Activated CD4-positive, alpha-beta T cell treated with anti-CD3 and anti-CD28 coated beads, Interleukin-2, amount 50 U/mL, for 4 hours (primary cell): ENCODE measurements at regions not wholly inside any gene's neighbourhood (a gene's known extent, or its start where the extent isn't known, plus 50 kb on each side); places are given as distances from the start of the nearest gene placed in this dataset.
"Not testable (repeated sequence)": the region's sequence is repeated elsewhere in the genome, so short reads cannot be mapped to it uniquely, and the experiment has no call there.

ENCODE experiments used
- DNase-seq, 2 experiments: peaks; one replicate each; pipeline ENCODE4 v3.0.0-alpha.2; 2020

DNA sequence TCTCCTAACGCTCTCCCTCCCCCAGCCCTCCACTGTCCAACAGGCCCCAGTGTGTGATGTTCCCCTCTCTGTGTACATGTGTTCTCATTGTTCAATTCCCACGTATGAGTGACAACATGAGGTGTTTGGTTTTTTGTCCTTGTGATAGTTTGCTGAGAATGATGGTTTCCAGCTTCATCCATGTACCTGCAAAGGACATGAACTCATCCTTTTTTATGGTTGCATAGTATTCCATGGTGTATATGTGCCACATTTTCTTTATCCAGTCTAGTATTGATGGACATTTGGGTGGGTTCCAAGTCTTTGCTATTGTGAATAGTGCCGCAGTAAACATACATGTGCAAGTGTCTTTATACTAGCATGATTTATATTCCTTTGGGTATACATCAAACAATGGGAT is 347.4 kb downstream of the MAGEE1 start:
- not testable (repeated sequence) for DNase-seq

DNA sequence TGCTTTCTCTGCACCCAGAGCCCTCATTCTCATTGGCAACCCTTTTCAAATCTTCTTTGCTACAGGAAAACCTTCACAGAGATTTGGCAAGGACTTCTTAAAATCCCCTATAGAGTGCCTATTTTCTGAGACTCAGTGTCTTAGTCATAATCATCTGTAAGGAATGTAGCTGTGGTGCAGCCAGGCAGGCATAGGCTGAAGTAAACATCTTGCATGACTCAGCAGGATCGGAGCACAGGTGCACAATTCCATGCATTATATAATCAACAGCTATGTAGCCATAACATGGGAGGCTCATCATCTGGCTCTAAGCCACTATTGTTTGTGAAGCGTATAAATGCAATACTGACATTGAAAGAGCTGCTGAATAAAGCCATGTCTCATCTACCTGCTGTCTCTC is 368.8 kb downstream of the MAGEE1 start:
- DNase-seq: no peak

DNA sequence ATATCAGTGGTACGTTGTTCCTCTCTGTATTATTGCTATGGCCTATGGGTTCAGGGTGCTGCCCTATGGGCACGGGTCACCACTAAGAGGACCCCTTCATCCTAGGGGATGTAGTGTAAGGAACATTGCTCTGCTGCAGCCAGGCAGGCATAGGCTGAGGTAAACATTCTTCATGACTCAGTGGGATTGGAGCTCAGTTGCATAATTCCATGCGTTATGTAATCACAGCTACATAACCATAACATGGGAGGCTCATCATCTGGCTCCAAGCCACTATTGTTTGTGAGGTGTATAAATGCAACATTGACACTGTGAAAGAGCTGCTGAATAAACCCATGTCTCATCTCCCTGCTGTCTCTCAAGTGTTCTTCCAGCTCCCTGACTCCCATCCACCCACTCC is 375.2 kb downstream of the MAGEE1 start:
- no peak for DNase-seq

- no peak for DNase-seq
Measured at GRCh38 chrX:76815754-76816153, 388.2 kb downstream of the MAGEE1 start.

DNA sequence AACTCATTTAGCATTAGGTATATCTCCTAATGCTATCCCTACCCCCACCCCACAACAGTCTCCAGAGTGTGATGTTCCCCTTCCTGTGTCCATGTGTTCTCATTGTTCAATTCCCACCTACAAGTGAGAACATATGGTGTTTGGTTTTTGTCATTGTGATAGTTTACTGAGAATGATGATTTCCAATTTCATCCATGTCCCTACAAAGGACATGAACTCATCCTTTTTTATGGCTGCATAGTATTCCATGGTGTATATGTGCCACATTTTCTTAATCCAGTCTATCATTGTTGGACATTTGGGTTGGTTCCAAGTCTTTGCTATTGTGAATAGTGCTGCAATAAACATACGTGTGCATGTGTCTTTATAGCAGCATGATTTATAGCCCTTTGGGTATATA is 389.8 kb downstream of the MAGEE1 start:
- DNase-seq: not testable (repeated sequence)

- DNase-seq: no peak
Measured at GRCh38 chrX:76821276-76821675, 393.8 kb downstream of the MAGEE1 start.

GRCh38 chrX:76827672-76828071 is 400.2 kb downstream of the MAGEE1 start:
- DNase-seq: no peak

DNA sequence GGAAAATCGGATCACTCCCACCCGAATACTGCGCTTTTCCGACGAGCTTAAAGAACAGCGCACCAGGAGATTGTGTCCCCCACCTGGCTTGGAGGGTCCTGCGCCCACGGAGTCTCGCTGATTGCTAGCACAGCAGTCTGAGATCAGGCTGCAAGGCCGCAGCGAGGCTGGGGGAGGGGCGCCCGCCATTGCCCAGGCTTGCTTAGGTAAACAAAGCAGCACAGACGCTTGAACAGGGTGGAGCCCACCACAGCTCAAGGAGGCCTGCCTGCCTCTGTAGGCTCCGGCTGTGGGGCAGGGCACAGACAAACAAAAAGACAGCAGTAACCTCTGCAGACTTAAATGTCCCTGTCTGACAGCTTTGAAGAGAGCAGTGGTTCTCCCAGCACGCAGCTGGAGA is 413.4 kb downstream of the MAGEE1 start:
- DNase-seq: not testable (repeated sequence)

- DNase-seq: no peak
Measured at GRCh38 chrX:76850851-76851250, 423.3 kb downstream of the MAGEE1 start.

GRCh38 chrX:76862509-76862908 is 435.0 kb downstream of the MAGEE1 start:
- DNase-seq: no peak

DNA sequence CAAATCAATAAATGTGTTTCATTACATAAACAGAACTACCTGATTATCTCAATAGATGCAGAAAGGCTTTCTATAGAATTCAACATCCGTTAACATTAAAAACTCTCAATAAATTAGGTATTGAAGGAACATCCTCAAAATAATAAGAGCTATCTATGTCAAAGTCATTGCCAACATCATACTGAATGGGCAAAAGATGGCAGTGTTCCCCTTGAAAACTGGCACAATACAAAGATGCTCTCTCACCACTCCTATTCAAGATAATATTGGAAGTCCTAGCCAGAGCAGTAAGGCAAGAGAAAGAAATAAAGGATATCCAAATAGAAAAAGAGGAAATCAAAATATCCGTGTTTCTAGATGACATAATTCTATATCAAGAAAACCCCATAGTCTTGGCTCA is 466.4 kb downstream of the MAGEE1 start:
- no peak for DNase-seq

DNA sequence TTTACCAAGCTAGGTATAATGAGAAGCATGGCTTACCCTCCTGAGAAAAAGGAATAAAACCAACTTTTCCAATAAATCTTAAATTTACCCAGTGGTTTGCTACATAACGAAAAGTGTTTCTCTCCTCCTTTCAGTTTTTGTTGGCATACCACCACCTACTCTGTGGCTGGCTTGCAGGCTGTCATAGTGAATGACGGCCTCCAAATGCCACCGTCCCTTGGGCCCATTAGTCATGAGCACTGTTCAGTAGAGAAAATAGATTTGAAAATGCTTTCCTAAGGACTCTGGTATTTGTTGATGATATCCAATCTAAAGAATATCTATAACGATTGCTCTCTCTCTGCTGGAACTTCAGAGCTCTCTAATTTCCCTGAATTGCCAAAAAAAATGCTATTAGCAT is 488.3 kb downstream of the MAGEE1 start:
- no peak for DNase-seq

DNA sequence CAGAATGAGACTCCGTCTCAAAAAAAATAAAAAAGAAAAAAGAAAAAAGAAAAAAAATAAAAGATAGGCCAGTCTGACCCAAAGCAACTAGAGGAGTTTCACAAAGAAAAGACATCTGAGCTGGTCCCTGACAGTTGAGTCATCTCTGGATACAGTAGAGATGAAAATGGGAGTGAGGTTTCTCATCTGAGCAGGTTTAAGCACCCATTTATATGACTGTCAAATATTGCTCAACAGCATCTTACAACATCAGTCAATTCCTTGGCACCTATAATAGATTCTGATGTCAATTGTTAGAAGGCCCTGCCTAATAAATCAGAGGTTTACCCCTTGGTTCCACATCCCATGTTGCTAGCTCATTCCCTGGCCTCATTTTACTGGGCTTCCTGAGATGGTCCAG is 490.5 kb downstream of the MAGEE1 start:
- DNase-seq: no peak

- DNase-seq: no peak
Measured at GRCh38 chrX:76919761-76920160, 492.3 kb downstream of the MAGEE1 start.

GRCh38 chrX:76920607-76921006 is 493.1 kb downstream of the MAGEE1 start:
- no peak for DNase-seq

GRCh38 chrX:76921176-76921575 is 493.7 kb downstream of the MAGEE1 start:
- no peak for DNase-seq

DNA sequence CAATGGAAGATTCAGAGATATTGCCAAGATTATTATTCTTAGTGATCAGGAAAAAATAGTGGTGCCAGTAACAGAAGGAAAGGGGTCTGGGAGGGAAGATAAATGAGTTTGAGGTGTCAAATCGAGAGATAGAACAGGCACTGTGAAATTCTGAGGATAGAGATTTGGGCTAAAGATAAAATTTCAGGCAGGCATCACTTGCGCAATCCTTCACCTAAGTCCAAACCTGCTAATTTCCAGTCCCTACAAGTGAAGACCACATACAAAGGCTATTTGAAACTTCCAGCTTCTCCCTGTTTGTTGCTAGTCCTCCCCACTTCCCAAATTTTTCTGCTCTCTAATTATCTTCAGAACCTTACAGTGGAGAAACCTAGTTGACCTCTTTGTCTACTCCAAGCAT is 494.6 kb downstream of the MAGEE1 start:
- DNase-seq: no peak

DNA sequence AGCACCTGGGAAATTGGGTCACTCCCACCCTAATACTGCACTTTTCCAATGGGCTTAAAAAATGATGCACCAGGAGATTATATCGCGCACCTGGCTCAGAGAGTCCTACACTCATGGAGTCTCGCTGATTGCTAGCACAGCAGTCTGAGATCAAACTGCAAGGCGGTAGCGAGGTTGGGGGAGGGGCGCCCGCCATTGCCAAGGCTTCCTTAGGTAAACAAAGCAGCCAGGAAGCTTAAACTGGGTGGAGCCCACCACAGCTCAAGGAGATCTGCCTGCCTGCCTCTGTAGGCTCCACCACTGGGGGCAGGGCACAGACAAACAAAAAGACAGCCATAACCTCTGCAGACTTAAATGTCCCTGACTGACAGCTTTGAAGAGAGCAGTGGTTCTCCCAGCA is 497.1 kb downstream of the MAGEE1 start:
- DNase-seq: not testable (repeated sequence)

DNA sequence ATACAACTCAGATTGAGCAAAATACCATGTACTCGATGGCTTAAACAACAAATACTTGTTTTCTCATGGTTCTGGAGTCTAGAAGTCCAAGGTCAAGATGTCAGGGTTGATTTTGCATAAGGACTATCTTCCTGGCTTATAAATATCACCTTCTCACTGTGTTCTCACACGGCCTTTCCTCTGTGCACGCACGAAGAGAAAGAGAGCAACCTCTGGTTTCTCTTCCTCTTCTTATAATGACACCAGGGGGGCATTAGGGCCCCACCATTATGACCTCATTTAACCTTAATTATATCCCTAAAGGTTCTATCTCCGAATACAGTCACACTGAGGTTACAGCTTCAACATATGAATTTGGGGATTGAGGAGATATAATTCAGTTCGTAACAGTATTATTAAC is 504.0 kb downstream of the MAGEE1 start:
- no peak for DNase-seq

- DNase-seq: no peak
Measured at GRCh38 chrX:76957485-76957884, 489.7 kb upstream of the FGF16 start.

- DNase-seq: no peak
Measured at GRCh38 chrX:76971393-76972376, 475.5 kb upstream of the FGF16 start.

- DNase-seq: no peak
Measured at GRCh38 chrX:76977452-76977851, 469.7 kb upstream of the FGF16 start.

- no peak for DNase-seq
Measured at GRCh38 chrX:76987381-76987780, 459.8 kb upstream of the FGF16 start.

DNA sequence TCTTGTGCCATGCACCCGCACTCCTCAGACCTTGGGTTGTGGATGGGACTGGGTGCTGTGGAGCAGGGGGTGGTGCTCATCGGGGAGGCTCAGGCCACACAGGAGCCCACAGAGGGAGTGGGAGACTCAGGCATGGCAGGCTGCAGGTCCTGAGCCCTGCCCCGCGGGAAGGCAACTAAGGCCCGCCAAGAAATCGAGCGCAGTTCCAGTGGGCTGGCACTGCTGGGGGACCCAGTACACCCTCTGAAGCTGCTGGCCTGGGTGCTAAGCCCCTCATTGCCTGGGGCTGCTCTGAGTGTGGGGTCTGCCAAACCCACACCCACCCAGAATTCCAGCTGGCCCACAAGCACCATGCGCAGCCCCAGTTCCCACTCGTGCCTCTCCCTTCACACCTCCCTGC is 450.5 kb upstream of the FGF16 start:
- DNase-seq: no peak

- no peak for DNase-seq
Measured at GRCh38 chrX:77003530-77003929, 443.7 kb upstream of the FGF16 start.
